GM21390 (cell line): ENCODE measurements at regions not wholly inside any gene's neighbourhood (a gene's known extent, or its start where the extent isn't known, plus 50 kb on each side); places are given as distances from the start of the nearest gene placed in this dataset.

Experiments used
- ATAC-seq: cut with Tn5 transposase; IDR thresholded peaks from one replicate; pipeline ENCODE4 v1.9.1; 2021; ENCODE audit not compliant: unreplicated experiment

GRCh38 chr2:48132271-48132625, 182.2 kb upstream of the FOXN2 start:
- ATAC-seq, result no peak

GRCh38 chr2:48134704-48135103, 179.8 kb upstream of the FOXN2 start:
- ATAC-seq, result no peak

- no peak for ATAC-seq
Observed at GRCh38 chr2:48135797-48136196, 178.7 kb upstream of the FOXN2 start.

- no peak for ATAC-seq
Observed at GRCh38 chr2:48137829-48138228, 176.7 kb upstream of the FOXN2 start.

- no peak for ATAC-seq
Observed at GRCh38 chr2:48138898-48139297, 175.6 kb upstream of the FOXN2 start.

GRCh38 chr2:48140586-48140985, 173.9 kb upstream of the FOXN2 start:
- no peak for ATAC-seq

GRCh38 chr2:48144777-48145176, 169.7 kb upstream of the FOXN2 start:
- no peak for ATAC-seq

GRCh38 chr2:48145845-48146452, 168.5 kb upstream of the FOXN2 start:
- no peak for ATAC-seq

- ATAC-seq, result no peak
Observed at GRCh38 chr2:48146552-48146951, 167.9 kb upstream of the FOXN2 start.

GRCh38 chr2:48147719-48148118, 166.8 kb upstream of the FOXN2 start:
- no peak for ATAC-seq

GRCh38 chr2:48148841-48149430, 165.5 kb upstream of the FOXN2 start:
- no peak for ATAC-seq

GRCh38 chr2:48157150-48157549, 157.3 kb upstream of the FOXN2 start:
- no peak for ATAC-seq

- no peak for ATAC-seq
Observed at GRCh38 chr2:48161628-48162027, 152.9 kb upstream of the FOXN2 start.

- no peak for ATAC-seq
Observed at GRCh38 chr2:48162742-48163141, 151.7 kb upstream of the FOXN2 start.

GRCh38 chr2:48165070-48165753, 149.3 kb upstream of the FOXN2 start:
- no peak for ATAC-seq

GRCh38 chr2:48169141-48169592, 145.3 kb upstream of the FOXN2 start:
- ATAC-seq, result no peak

- ATAC-seq, result no peak
Observed at GRCh38 chr2:48170281-48170680, 144.2 kb upstream of the FOXN2 start.

- no peak for ATAC-seq
Observed at GRCh38 chr2:48173141-48173540, 141.3 kb upstream of the FOXN2 start.

- ATAC-seq, result no peak
Observed at GRCh38 chr2:48174503-48174902, 140.0 kb upstream of the FOXN2 start.

- no peak for ATAC-seq
Observed at GRCh38 chr2:48175254-48175653, 139.2 kb upstream of the FOXN2 start.

- ATAC-seq, result no peak
Observed at GRCh38 chr2:48175656-48176055, 138.8 kb upstream of the FOXN2 start.

- no peak for ATAC-seq
Observed at GRCh38 chr2:48176876-48177275, 137.6 kb upstream of the FOXN2 start.

GRCh38 chr2:48178611-48179010, 135.9 kb upstream of the FOXN2 start:
- no peak for ATAC-seq
